ENCODE measurements at regions not wholly inside any gene's neighbourhood (a gene's known extent, or its start where the extent isn't known, plus 50 kb on each side); places are given as distances from the start of the nearest gene placed in this dataset.
A peak's percentile ranks its signal among the peaks of the same experiment; 100 is the strongest.

DNA sequence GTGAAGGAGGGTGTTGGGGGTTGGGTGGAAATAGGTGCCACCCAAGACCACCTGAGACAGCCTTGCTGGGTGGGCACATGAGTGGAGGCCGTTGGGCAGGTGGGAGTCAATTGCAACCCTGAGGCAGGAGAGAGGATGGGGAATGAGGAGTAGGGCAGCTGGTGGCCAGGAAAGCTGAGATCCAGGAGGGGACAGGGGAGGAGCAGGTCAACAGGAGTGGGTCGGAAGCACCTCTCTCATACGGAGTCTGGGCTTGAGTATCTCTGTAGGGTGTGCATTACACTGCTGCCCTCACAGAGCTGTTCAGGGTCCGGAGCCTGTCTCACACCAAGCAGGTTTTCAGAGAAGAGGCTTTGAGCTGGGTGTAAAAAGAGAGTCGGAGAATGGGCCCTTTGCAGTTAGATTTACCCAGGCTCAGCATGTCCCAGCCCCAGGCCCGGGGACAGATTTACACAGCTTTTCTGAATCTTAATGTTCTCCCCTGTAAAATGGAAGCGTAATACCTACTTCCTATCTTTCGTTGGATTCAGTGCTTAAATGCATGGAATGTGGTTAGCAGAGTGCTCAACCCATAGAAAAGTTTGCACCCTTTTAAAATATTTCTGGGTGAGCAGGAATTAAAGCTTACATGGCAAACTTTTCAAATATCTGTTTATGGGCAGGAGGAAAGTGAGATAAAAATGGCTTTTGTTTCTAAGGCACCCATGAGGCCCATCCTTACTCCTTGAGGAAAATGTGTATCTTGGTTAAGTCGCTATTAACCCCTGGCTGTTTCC, 144.0 kb upstream of the MYCN start:
- DNase-seq, result no peak

DNA sequence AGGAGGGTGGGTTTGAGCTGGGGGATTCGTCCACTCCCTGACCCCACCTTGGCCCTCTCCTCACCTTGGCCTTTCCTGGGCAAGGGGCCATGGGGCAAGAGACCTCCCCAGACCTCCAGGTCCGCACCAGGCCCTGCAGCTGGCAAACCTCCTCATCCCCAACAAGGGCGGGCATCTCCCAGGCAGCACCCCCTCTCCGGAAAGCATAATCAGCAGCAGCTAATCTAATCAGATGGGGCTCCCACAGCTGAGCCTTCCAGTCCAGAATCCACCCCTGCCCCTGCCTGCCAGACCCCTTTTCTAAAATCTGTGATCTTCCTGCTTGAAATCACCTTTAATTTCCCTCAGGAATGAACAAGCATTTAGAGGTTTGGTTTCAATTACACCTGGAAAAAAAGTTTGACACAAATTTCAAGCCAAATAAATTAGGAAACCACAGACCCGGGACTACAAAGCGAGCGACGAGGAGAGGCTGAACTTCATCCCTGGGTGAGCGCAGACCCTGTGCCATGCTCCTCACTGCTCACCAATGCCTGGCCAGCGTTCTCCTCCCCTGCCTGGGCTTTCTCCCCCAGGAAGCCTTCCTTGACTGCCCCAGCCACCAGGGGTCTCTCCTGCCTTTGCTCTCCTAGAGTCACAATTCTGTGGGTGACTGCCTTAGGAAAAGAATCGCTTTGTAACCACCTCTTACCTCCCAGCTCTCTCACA, 143.0 kb upstream of the MYCN start:
- DNase-seq, result no peak

DNA sequence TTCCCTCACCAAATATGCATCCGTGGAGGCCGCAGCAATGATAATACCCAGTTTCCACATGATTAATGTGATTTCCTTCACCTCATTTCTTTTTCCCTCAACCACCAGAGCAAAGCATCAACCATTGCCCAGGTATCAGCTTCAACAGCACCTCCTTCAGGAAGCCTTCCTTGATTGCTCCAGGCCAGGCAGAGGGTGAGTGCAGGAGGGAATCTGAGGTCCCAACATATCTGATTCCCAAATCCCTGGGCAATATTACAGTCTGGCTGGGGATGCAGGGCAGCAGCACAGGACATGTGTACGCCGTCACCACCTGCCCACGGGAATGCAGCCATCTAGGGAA, 142.4 kb upstream of the MYCN start:
- DNase-seq, result no peak

DNA sequence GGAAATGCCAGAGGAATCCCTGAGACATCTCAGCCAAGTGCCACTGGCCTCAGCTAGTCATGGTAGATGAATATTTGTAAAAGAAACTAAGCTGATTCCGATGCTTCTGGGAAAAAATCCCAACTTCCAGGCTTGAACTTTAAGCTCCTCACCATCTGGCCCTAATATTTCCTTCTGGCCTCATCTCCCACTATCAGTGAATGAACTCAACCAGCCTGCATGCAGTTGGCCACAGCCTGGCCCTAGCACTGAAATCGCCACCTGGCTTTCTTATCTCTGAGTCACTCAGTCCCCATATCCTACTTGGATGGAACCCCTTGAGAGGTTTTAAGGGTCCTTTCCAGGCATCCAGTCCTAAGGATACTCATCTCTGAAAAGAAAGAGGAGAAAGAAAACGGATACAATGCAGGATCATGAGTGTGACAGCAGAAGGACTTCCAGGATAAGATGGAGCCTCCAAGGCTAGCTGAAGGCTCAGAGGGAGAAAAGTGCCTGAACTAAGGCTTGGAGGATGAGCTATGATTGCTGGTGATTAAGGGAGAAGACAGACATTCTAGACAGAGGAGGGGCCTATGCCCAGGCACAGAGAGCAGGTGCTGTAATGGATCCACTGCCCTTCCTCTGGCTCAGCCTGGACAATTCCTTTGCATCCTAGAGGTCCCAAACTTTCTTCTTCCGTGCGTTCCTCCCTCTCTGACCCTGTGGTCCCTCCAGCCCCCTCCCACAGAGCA, 141.5 kb upstream of the MYCN start:
- DNase-seq, result no peak

DNA sequence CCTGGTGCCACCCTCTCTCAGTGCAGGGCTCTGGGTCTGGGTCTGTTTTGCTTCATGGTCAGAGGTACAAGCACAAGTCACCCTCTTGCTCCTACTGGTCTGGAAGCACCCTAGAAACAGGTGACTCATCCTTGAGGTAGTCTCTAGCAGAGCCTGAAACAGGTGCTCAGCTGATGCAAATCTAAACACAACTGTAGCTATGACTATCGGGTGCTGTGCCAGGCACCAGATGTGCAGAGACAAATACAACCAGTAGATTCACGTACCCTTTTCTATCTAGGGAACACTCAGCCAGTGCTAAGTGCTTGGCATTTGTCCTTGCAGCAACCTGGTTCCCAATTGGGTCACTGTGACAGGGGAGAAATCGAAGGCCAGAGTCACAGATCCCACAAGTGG, 140.9 kb upstream of the MYCN start:
- DNase-seq, result no peak

DNA sequence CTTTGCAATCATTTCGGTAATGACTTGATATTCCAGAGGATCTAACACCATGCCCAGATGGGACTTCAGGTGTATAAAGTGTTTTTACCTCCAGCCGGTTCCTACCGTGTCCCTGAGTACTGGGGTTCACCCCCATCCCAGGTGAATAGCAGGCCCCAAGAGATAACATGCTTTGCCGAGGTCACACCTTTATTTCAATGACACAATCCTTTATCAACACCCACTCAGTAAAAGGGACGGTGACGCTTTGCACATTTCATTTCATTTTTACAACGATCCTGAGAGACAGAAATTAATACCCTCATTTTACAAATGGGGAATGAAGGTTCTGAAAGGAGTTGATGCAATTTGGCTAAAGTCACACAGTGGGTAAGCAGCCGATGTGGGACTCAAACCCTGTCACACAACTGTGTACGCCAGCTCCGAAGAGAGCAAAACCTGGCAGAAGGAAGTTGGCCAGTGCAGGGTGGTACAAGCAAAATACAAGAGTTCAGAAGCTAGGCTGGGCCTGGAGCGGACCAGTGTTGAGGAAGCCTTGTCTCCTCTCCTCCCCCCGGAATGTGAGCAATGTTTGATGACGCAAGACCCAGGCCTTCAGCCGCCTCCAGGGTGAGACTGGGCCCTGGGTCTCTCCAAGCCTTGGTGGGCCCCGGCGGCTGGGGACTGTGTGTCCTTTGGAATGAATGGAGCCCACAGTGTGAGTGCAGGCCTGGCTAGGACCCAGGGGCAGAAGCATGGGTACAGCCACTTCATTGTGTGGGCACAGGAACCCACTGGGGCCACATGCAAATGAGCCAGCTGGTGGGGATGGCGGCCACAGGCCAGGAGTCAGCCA, 139.6 kb upstream of the MYCN start:
- DNase-seq, result no peak

DNA sequence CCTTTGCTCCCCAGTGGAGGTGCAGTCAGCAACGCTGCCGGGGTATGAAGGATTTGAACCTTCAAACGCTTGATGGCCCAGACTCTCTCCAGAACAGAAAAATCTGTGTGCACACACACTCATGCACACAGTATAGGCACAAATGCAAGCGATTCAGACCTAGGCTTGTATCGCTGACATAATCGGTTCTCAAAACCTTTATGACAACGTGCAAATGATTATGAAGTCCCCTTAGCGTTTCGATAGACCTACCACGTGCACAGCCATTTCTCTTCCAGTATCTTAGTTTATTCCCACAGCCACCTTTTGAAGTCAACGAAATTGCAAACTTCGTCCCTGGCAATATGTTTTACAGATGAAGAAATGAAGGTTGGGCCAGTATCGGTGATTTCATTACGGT, 138.9 kb upstream of the MYCN start:
- no peak for DNase-seq

DNA sequence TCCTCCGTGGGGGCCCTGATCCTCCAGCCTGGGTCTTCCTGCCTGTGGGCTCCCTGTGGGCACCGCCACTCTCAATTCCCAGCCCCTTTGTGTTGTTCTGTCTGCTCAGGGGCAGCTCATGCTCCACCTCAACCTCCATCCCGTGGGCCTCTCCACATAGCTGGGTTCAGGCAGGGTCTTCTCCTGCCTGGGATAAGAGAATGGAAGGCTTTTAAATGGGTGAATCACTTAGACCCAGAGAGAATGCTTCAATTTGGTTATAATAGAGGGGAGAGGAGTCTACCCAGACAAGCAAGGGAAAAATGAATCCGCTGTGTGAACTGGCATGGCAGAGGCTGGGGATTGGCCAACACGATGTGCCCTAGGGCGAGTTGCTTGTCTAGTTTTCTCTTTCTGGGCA, 138.4 kb upstream of the MYCN start:
- no peak for DNase-seq

DNA sequence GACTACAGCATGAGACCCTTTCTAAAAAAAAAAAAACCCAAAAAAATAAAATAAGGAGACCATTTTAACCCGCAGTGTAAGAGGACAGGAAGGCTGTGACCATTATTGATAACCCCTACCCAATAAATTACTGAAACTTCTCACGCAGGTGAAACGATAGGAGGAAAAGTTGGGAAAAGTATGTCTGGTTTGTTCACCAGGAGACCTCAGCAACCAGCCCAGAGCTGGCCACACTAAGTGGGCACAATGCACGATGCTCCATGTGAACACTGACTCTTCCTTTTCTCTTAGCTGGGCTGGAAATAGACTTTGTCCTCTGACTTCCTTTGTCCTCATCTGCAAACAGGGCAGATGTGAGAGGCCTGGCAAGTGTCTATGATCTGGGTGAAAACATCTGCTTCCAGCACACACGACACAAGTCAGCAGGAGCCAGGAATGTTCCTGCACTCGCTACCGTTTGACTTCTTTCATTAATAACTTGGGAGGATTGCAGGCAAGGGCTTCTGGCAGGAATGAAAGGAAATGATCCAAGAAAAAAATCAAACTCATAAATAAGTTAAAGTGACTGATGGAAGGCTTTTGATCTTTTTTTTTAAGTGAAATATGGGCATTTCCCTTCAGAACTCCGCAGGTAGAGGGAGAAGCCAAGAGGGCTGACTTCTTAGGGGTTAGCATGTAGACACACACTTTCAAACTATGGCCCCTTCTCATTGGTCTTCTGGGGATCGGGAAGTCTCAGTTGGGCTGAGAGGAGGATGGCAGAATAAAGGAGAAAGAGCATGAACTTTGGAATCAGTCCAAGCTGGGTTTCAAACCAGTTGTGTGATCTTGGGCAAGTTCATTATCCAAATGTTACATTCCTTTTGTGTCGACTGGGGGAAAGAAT, 137.4 kb upstream of the MYCN start:
- DNase-seq, result no peak

DNA sequence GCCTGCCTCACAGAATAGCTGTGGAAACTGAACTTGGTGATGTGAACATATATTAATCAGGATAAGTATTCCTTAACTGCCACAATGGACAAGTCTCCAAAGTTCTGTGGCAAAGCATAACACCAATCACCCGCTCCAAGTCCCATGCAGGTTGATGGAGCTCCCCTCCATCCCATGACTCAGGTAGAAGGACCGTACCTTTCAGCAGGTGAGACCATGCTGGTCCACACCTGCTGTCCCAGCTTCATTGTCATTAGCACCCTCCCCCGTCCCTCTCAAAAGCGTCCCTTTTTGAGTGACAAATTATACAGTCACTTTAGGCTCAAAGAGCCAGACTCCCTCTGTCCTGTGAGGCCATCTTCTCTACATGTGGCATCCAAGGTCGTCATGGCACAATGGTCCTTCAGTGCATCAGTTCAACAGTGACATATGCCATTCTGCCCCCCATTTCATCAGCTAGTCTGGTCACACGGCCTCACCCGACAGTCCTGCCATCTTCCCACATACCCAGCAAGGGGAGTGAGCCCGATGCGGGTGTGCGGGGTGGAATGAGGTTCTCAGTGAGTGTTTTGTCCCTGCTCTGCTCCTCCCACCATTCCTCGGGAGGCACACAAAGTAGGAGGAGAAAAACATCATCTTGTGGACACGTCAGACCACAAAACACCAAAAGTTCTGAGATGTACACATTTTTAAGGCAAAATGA, 136.7 kb upstream of the MYCN start:
- no peak for DNase-seq

DNA sequence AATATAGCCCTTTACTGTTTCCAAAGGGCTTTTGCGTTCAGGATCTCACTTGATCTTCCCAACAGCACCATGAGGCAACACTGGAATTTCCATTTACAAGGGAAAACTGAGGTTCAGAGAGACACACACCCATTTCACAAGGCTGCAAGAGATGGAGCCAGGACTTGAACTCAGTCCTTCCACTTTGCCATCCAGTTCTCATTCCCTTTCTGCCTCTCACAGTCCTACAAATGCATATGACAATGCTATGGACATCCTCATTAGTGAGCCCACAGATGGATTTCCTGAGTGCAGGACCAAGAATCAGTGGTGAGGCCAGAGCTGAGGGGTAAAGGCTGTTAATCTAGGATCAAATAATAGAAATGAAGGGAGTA, 136.1 kb upstream of the MYCN start:
- DNase-seq, result no peak

DNA sequence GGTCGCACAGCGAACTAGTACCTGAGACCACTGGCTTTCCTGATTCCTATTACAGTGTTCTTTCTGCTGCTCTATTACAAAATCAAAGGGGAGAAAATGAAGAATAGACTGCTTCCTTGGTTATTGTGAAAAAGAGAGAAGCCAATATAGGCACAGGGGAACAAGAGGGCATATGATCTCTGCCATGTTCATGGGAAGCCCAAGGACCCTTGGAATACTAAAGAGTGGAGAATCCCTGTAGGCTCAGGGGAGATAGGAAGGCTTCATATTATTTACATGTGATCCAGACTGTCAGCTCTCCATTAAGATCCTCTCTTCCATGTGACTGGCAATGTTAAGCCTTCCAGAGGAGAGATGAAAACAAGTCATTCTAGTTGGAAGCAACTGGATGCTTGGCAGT, 135.7 kb upstream of the MYCN start:
- DNase-seq, result no peak

DNA sequence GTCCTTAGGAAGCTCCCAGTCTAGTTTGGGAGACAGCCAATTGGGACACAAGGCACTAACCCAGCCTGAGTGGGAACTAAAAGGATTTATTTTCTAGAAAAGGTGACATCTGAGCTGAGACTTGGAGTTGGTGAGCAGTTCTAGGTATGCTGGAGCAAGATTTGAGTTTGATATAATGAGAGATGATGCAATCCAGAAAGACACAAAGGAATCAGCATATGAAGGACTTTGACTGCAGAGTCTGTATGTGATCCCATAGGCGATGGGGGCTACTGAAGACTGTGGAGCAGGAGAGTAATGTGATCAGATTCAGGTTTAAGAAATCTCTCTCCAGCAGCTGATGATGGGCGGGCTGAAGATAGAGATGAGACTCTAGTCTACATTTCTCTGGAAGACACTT, 135.1 kb upstream of the MYCN start:
- DNase-seq, result no peak

DNA sequence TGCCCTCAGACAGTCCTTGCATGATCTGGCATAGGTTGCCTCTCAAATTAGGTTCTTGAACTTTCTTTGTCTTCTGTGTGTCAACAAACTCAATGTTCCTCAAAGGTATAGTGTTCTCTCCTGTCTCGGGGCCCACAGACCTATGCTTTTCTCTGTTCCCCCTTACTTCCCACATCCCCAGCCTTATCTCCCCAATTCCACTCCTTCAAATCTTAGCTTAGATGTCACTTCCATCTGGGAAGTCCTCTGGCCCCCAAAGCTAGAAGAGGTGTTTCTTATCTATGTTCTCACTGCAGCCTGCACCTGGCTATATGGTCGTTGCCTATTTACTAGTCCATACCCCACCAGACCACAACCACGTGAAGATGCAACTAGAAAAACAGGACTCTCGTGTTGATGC, 134.6 kb upstream of the MYCN start:
- DNase-seq, result no peak

DNA sequence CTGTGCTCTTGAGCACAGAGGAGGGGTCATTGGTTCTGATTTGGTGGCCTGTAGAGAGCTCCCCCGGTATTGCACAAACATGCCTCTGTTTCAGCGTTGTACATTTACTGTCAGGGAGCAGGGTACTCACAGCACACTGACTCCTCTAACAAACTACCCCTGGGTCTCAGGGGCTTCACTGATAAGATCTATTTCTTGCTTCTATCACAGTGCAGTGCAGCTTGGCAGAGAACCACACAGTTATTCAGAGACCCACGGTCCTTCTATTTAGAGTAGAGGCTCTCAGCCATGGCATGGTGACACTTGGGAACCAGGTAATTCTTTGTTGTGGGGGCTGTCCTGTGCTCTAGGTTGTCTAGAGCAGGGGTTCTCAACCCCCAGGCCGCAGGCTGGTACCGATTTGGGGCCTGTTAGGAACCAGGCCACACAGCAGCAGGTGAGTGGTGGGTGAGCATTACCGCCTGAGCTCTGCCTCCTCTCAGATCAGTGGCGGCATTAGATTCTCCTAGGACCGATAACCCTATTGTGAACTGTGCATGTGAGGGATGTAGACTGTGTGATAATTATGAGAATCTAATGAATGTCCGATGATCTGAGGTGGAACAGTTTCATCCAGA, 133.4 kb upstream of the MYCN start:
- no peak for DNase-seq

DNA sequence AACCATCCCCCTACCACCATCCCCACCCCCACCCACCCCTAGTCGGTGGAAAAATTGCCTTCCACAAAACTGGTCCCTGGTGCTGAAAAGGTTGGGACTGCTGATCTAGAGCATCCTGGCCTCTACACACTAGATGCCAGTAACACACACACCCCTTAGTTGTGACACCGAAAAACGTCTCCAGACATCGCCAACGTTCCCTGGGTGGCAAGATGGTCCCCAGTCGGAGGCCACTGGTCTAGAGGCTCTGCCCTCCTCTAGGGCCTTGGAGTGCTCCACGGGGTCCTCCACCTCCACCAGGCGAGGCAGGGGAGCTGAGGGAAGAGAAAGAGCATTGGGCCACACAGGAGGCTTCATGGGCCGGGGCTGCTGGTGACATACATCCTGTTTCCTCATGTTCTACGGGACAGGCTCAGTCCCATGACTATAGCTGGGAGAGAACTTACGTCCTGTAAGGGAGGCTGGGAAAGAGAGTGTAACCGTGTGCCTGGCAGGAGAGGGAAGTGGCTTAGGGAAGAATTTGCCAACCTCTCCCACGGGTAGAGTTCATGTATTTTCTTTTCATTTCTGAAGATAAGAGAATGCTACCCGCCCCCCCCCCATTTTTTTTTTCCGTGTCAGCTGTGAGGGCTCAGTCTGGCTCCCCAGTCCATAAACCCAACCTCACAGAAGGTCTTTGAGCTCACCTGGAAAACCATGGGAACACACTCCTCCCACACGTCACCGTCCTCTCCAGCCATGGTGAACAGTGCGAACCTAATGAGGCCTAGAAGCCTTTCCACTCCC, 132.7 kb upstream of the MYCN start:
- DNase-seq, result no peak

DNA sequence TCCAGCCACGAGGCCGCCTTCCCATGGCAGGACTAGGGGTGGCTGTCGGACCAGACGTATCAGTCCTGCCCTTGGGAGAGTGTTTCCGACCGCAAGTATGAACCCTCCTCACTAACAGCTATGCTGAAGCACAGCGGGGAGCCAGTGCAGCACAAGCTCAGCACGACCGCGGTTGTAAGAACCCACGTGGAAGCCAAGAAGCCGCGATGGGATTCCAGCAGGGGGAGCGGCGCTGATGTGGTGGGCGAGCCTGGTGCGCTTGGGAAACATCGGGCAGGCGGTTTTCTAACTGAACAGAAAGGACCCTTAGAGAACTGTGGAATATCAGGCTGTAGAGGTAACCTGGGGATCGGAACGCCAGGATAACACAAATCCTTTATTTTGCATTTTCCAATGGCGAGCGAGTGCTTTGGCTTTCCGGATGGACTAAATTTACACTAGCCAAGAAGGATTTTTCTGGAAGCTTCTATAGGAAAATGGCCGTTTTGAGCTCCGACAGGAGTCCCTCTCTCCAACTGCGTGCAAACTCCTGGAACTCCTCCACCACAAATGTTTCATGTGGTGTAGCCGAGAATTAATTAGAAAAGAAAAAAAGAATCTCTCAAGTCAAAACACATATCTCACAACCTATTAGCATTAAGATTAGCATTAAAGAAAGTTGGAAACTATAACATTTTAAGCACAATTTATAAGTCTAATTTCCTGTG, 132.0 kb upstream of the MYCN start:
- DNase-seq, result peak; percentile 67

DNA sequence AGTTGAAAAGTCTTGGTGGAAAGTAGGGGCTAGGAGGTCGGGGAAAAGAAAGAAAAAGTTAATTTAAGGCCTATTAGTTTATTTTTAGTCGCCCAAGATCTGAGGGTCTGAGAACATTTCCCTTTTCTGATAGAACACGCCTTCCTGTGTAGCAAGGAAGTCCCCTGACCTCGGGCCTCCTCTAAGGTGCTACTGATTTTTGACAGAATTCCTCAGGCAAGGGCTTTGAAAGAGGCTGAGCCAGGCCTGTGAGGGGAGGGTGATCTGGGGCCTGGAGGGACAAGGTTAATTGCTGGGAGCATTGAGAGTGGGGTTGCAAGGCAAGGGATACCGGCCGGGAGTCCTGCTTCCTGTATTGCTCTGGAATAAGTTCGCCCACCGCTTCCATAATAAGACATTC, 131.4 kb upstream of the MYCN start:
- peak; percentile 45 for DNase-seq

DNA sequence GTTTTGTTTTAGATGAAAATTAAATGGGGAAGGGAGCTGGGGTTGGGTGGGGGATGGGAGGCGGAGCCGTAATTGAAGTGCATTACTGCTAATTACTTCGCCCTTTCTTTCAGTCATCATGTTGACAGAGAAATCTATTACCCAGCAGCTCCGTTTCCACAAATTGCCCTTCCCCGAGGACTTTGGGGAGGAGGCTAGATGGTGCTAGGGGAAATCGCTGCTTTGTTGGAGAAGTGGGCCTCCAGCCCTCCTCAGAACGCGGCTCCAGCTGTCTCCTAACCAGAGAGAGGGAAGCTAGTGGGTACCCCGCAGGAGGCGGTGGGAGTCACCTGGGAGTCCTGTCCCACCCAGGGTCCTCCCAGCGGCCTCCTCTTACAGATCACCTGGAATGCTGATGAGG, 130.9 kb upstream of the MYCN start:
- peak; percentile 48 for DNase-seq
